Osteocyte (in vitro differentiated cells): ENCODE measurements at regions not wholly inside any gene's neighbourhood (a gene's known extent, or its start where the extent isn't known, plus 50 kb on each side); places are given as distances from the start of the nearest gene placed in this dataset.

Experiments
- DNase-seq: peaks from one replicate; pipeline ENCODE4 v3.0.0; 2021; ENCODE audit warnings: mixed read lengths; ENCODE audit not compliant: unreplicated experiment; ENCODE audit errors: extremely low spot score
- H3K27ac Mint-ChIP-seq: one replicate; pipeline ENCODE4 v1.8.0; 2021; ENCODE audit warnings: mild to moderate bottlenecking, mixed read lengths; ENCODE audit not compliant: unreplicated experiment
- H3K27me3 Mint-ChIP-seq: one replicate; pipeline ENCODE4 v1.8.0; 2021; ENCODE audit warnings: mixed read lengths; ENCODE audit not compliant: unreplicated experiment
- H3K36me3 Mint-ChIP-seq: one replicate; pipeline ENCODE4 v1.8.0; 2021; ENCODE audit warnings: mixed read lengths; ENCODE audit not compliant: unreplicated experiment
- H3K4me1 Mint-ChIP-seq: one replicate; pipeline ENCODE4 v1.8.0; 2021; ENCODE audit warnings: mixed read lengths; ENCODE audit not compliant: unreplicated experiment
- H3K4me3 Mint-ChIP-seq: one replicate; pipeline ENCODE4 v1.8.0; 2021; ENCODE audit warnings: mild to moderate bottlenecking, moderate library complexity, mixed read lengths; ENCODE audit not compliant: unreplicated experiment
- H3K9me3 Mint-ChIP-seq: one replicate; pipeline ENCODE4 v1.8.0; 2021; ENCODE audit warnings: mixed read lengths; ENCODE audit not compliant: unreplicated experiment
- TF ChIP-seq, protein P1 (sequence below): fragments of 200-600 bp; sonication (generic); IDR thresholded peaks from 2 replicates; pipeline ENCODE4 v1.5.0; 2021; ENCODE audit warnings: antibody characterized with exemption, mild to moderate bottlenecking, moderate library complexity

- TF ChIP-seq, protein P1, sequence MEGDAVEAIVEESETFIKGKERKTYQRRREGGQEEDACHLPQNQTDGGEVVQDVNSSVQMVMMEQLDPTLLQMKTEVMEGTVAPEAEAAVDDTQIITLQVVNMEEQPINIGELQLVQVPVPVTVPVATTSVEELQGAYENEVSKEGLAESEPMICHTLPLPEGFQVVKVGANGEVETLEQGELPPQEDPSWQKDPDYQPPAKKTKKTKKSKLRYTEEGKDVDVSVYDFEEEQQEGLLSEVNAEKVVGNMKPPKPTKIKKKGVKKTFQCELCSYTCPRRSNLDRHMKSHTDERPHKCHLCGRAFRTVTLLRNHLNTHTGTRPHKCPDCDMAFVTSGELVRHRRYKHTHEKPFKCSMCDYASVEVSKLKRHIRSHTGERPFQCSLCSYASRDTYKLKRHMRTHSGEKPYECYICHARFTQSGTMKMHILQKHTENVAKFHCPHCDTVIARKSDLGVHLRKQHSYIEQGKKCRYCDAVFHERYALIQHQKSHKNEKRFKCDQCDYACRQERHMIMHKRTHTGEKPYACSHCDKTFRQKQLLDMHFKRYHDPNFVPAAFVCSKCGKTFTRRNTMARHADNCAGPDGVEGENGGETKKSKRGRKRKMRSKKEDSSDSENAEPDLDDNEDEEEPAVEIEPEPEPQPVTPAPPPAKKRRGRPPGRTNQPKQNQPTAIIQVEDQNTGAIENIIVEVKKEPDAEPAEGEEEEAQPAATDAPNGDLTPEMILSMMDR: no peak
- Mint-ChIP-seq H3K9me3 (no peaks in the 10 kb centered on the region), H3K36me3 (no peaks in the 10 kb centered on the region), H3K4me3 (no peak overlapping the region), H3K27me3 (peaks cover 6% of the 10 kb centered on the region), H3K4me1 (no peaks in the 10 kb centered on the region), H3K27ac (no peak overlapping the region)
- DNase-seq: no peak
Measured at GRCh38 chr5:38131686-38132085, 126.7 kb upstream of the EGFLAM start.

DNA sequence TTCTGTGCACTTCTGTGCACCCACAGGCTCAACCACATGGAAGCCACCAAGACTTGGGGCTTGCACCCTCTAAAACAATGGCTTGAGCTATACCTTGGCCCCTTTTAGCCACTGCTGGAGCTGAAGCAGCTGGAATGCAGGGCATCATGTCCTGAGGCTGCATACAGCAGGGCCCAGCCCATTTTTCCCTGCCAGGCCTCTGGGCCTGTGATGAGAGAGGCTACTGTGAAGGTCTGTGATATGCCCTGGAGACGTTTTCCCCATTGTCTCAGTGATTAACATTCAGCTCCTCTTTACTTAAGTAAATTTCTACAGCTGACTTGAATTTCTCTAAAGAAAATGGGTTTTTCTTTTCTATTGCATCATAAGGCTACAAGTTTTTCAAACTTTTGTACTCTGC lies 134.0 kb upstream of the EGFLAM start:
- TF ChIP-seq, protein P1: no peak
- no peak overlapping the region for H3K27ac Mint-ChIP-seq
- H3K27me3 Mint-ChIP-seq: peaks cover 24% of the 10 kb centered on the region
- no peaks in the 10 kb centered on the region for H3K9me3 Mint-ChIP-seq
- no peaks in the 10 kb centered on the region for H3K4me1 Mint-ChIP-seq
- no peak overlapping the region for H3K4me3 Mint-ChIP-seq
- H3K36me3 Mint-ChIP-seq: no peaks in the 10 kb centered on the region
- no peak for DNase-seq

DNA sequence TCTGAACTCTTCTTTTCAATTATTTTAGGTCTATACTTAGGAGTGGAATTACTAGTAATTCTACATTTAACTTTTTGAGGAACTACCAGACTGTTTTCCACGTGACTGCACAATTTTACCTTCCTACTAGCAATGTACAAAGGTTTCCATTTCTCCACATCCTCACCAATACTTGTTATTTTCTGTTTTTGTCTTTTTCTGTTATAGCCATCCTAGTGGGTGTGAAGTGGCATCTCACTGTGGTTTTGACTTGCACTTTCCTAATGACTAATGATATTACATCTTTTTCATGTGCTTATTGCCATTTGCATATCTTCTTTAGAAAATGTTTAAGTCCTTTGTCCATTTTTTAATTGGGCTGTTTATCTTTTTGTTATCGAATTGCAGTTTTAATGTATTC lies 136.9 kb upstream of the EGFLAM start:
- no peaks in the 10 kb centered on the region for H3K36me3 Mint-ChIP-seq
- TF ChIP-seq, protein P1: no peak
- H3K4me3 Mint-ChIP-seq: no peak overlapping the region
- no peaks in the 10 kb centered on the region for H3K4me1 Mint-ChIP-seq
- DNase-seq: no peak
- no peak overlapping the region for H3K27ac Mint-ChIP-seq
- H3K9me3 Mint-ChIP-seq: no peaks in the 10 kb centered on the region
- peaks cover 28% of the 10 kb centered on the region for H3K27me3 Mint-ChIP-seq

- TF ChIP-seq, protein P1: no peak
- Mint-ChIP-seq H3K4me1 (no peaks in the 10 kb centered on the region), H3K27me3 (peaks cover 34% of the 10 kb centered on the region), H3K4me3 (no peak overlapping the region), H3K9me3 (no peaks in the 10 kb centered on the region), H3K27ac (no peak overlapping the region), H3K36me3 (no peaks in the 10 kb centered on the region)
- DNase-seq: no peak
Measured at GRCh38 chr5:38119836-38120235, 138.5 kb upstream of the EGFLAM start.

DNA sequence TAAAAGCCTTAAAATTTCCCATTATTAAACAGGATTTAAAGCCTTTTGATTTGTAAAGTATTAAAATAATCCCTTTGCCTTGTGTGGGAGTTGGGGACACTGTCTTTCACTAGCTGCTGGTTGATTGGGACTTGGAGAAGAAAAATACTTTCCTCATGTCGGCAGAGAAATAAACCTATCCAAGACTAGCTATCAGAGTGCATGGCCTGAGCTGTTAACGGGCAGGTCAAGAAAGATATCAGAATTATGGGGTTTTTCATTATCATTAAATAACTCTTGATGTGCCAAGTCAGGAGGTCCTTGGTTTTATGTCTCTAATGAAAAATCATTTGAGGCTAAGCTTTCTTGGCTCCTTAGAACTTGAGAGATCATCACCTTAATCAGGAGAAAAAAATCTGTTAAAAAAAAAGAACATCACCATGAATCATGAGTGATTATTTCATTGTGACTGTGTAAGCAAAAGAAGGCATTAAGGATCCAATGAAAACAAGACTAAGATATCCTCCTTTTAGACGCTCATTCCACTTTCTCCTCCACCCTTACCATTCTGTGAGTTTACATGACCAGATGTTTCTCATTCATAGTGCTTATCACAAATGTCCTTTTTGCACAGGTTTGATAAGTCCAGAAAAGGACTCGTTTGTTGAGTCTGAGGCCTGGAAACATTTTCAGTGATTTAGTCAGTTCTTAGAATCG lies 140.4 kb upstream of the EGFLAM start:
- Mint-ChIP-seq H3K4me3 (no peak overlapping the region), H3K27me3 (peaks cover 37% of the 10 kb centered on the region), H3K4me1 (no peaks in the 10 kb centered on the region), H3K36me3 (no peaks in the 10 kb centered on the region), H3K9me3 (no peaks in the 10 kb centered on the region), H3K27ac (no peak overlapping the region)
- TF ChIP-seq, protein P1: no peak
- no peak for DNase-seq
